Neural progenitor cell (in vitro differentiated cells): ENCODE measurements at regions not wholly inside any gene's neighbourhood (a gene's known extent, or its start where the extent isn't known, plus 50 kb on each side); places are given as distances from the start of the nearest gene placed in this dataset.

Experiments
- DNase-seq: peaks from one replicate; pipeline ENCODE4 v3.0.0-alpha.2; 2016; ENCODE audit warnings: low spot score
- H2AFZ ChIP-seq: fragments of 200-600 bp; sonication (generic); replicated peaks from 2 replicates; pipeline ENCODE4 v1.6.1; 2016; ENCODE audit warnings: antibody characterized with exemption
- H3F3A ChIP-seq: fragments of 200-600 bp; sonication (generic); 2 replicates; pipeline ENCODE4 v1.6.1; 2016; ENCODE audit warnings: antibody characterized with exemption, low read depth
- H3K27ac ChIP-seq: fragments of 200-600 bp; sonication (generic); 2 replicates; pipeline ENCODE4 v1.5.1; 2016; ENCODE audit warnings: mild to moderate bottlenecking
- H3K27me3 ChIP-seq: fragments of 200-600 bp; sonication (generic); 2 replicates; pipeline ENCODE4 v1.6.1; 2016; ENCODE audit warnings: mild to moderate bottlenecking, moderate library complexity
- H3K36me3 ChIP-seq: fragments of 200-600 bp; sonication (generic); 2 replicates; pipeline ENCODE4 v1.5.1; 2016
- H3K4me1 ChIP-seq: fragments of 200-600 bp; sonication (generic); 2 replicates; pipeline ENCODE4 v1.6.1; 2016; ENCODE audit warnings: mixed run types
- H3K4me2 ChIP-seq: fragments of 200-600 bp; sonication (generic); 2 replicates; pipeline ENCODE4 v1.6.1; 2016
- H3K4me3 ChIP-seq: fragments of 200-600 bp; sonication (generic); 2 replicates; pipeline ENCODE4 v1.5.1; 2016
- H3K79me2 ChIP-seq: fragments of 200-600 bp; sonication (generic); 2 replicates; pipeline ENCODE4 v1.6.1; 2016; ENCODE audit warnings: low read depth
- H3K9ac ChIP-seq: fragments of 200-600 bp; sonication (generic); 2 replicates; pipeline ENCODE4 v1.6.1; 2016
- H3K9me3 ChIP-seq: fragments of 200-600 bp; sonication (generic); 2 replicates; pipeline ENCODE4 v1.5.1; 2016; ENCODE audit warnings: low read depth
- H4K20me1 ChIP-seq: fragments of 200-600 bp; sonication (generic); 2 replicates; pipeline ENCODE4 v1.6.1; 2016; ENCODE audit warnings: low read depth
- H3K27ac Mint-ChIP-seq: 3 replicates; pipeline ENCODE4 v1.8.0; 2021; ENCODE audit warnings: mixed read lengths
- H3K27me3 Mint-ChIP-seq: 2 replicates; pipeline ENCODE4 v1.8.0; 2022; ENCODE audit warnings: low read depth, mild to moderate bottlenecking, inconsistent platforms, moderate library complexity, mixed read lengths; ENCODE audit not compliant: insufficient read depth
- H3K36me3 Mint-ChIP-seq: 3 replicates; pipeline ENCODE4 v1.8.0; 2021; ENCODE audit warnings: mixed read lengths
- H3K4me1 Mint-ChIP-seq: 3 replicates; pipeline ENCODE4 v1.8.0; 2021; ENCODE audit warnings: mixed read lengths
- H3K4me3 Mint-ChIP-seq: 3 replicates; pipeline ENCODE4 v1.8.0; 2021; ENCODE audit warnings: mild to moderate bottlenecking, moderate library complexity, mixed read lengths
- H3K9me3 Mint-ChIP-seq: 3 replicates; pipeline ENCODE4 v1.8.0; 2020; ENCODE audit warnings: mixed read lengths
- CTCF ChIP-seq: fragments of 200-600 bp; sonication (generic); IDR thresholded peaks from 2 replicates; pipeline ENCODE4 v1.5.1; 2017; ENCODE audit warnings: antibody characterized with exemption, mild to moderate bottlenecking
- EZH2 ChIP-seq: fragments of 200-600 bp; sonication (generic); IDR thresholded peaks from 2 replicates; pipeline ENCODE4 v1.6.1; 2017; ENCODE audit warnings: antibody characterized with exemption, mild to moderate bottlenecking, moderate library complexity
- EZH2phosphoT487 ChIP-seq: fragments of 200-600 bp; sonication (generic); IDR thresholded peaks from 2 replicates; pipeline ENCODE4 v1.6.1; 2017; ENCODE audit warnings: antibody characterized with exemption

- H3K79me2 ChIP-seq, result no peaks in the 10 kb centered on the region
- DNase-seq, result no peak
- no peaks in the 10 kb centered on the region for H3K27me3 ChIP-seq
- no peak overlapping the region for H3K4me3 ChIP-seq
- no peak overlapping the region for H3K27ac Mint-ChIP-seq
- no peaks in the 10 kb centered on the region for H3K27me3 Mint-ChIP-seq
- H3K4me1 Mint-ChIP-seq, result no peaks in the 10 kb centered on the region
- H3K4me2 ChIP-seq, result no peak overlapping the region
- H3K9me3 Mint-ChIP-seq, result no peaks in the 10 kb centered on the region
- no peaks in the 10 kb centered on the region for H3K9me3 ChIP-seq
- H2AFZ ChIP-seq, result no peak overlapping the region
- H3K36me3 ChIP-seq, result no peaks in the 10 kb centered on the region
- H3K36me3 Mint-ChIP-seq, result no peaks in the 10 kb centered on the region
- H3F3A ChIP-seq, result no peaks in the 10 kb centered on the region
- H3K27ac ChIP-seq, result no peak overlapping the region
- H3K4me1 ChIP-seq, result no peaks in the 10 kb centered on the region
- no peaks in the 10 kb centered on the region for H4K20me1 ChIP-seq
- H3K4me3 Mint-ChIP-seq, result no peak overlapping the region
- TF ChIP-seq EZH2phosphoT487 (no peak), EZH2 (no peak), CTCF (no peak)
- no peak overlapping the region for H3K9ac ChIP-seq
Observed at GRCh38 chr7:53245721-53246120, 210.3 kb downstream of the POM121L12 start.

GRCh38 chr7:53246957-53247356 is 211.5 kb downstream of the POM121L12 start:
- Mint-ChIP-seq H3K27me3 (no peaks in the 10 kb centered on the region), H3K4me3 (no peak overlapping the region), H3K4me1 (no peaks in the 10 kb centered on the region), H3K9me3 (no peaks in the 10 kb centered on the region), H3K36me3 (no peaks in the 10 kb centered on the region), H3K27ac (no peak overlapping the region)
- no peak overlapping the region for H3K4me2 ChIP-seq
- H3K9ac ChIP-seq, result no peak overlapping the region
- H3F3A ChIP-seq, result no peaks in the 10 kb centered on the region
- TF ChIP-seq EZH2 (no peak), EZH2phosphoT487 (no peak), CTCF (no peak)
- H3K27ac ChIP-seq, result no peak overlapping the region
- H3K9me3 ChIP-seq, result no peaks in the 10 kb centered on the region
- H3K4me1 ChIP-seq, result no peaks in the 10 kb centered on the region
- H3K36me3 ChIP-seq, result no peaks in the 10 kb centered on the region
- peak overlapping the region; percentile 26 for H2AFZ ChIP-seq
- no peak for DNase-seq
- no peaks in the 10 kb centered on the region for H3K79me2 ChIP-seq
- H4K20me1 ChIP-seq, result no peaks in the 10 kb centered on the region
- no peaks in the 10 kb centered on the region for H3K27me3 ChIP-seq
- H3K4me3 ChIP-seq, result no peak overlapping the region

GRCh38 chr7:53252539-53252938 is 217.1 kb downstream of the POM121L12 start:
- Histone ChIP-seq H3K9me3 (no peaks in the 10 kb centered on the region), H3F3A (no peaks in the 10 kb centered on the region), H3K9ac (no peak overlapping the region), H3K27me3 (no peaks in the 10 kb centered on the region), H3K27ac (no peak overlapping the region), H3K4me2 (no peak overlapping the region), H3K36me3 (no peaks in the 10 kb centered on the region), H4K20me1 (no peaks in the 10 kb centered on the region), H3K79me2 (no peaks in the 10 kb centered on the region), H2AFZ (no peak overlapping the region), H3K4me3 (no peak overlapping the region), H3K4me1 (no peaks in the 10 kb centered on the region)
- Mint-ChIP-seq H3K4me1 (no peaks in the 10 kb centered on the region), H3K36me3 (no peaks in the 10 kb centered on the region), H3K4me3 (no peak overlapping the region), H3K27me3 (no peaks in the 10 kb centered on the region), H3K9me3 (peaks cover 2% of the 10 kb centered on the region), H3K27ac (no peak overlapping the region)
- DNase-seq, result no peak
- TF ChIP-seq EZH2phosphoT487 (no peak), EZH2 (no peak), CTCF (no peak)
